NB4 (cell line): ENCODE measurements at regions not wholly inside any gene's neighbourhood (a gene's known extent, or its start where the extent isn't known, plus 50 kb on each side); places are given as distances from the start of the nearest gene placed in this dataset.

ENCODE experiments used
- POLR2A ChIP-seq: IDR thresholded peaks from 2 replicates; pipeline ENCODE4 v1.6.1; 2011; ENCODE audit warnings: mild to moderate bottlenecking; ENCODE audit not compliant: insufficient read length; ENCODE audit errors: extremely low read depth
- TF ChIP-seq, protein P1 (sequence below): IDR thresholded peaks from one replicate; pipeline ENCODE4 v1.5.1; 2012; ENCODE audit warnings: low read depth, low read length

DNA sequence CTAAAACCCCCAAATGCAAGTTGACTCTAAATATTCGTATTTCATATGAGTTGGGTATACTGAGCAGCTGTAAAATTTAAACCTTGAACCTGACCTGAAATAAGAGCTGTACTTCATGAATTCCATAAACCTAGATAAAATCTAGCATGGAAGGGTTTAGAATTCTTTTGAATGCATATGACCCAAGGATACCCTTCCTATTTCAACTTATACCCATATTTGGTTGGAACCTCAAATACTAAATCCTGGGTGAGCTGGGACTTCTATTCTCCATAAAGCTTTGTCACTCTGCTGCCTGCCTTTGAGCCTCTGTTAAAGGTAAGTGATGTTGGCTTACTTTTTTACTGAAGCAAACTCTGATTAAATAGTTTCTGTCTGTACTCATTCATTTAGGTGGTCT lies 994.6 kb downstream of the SUCLG1 start:
- TF ChIP-seq POLR2A, result no peak
- TF ChIP-seq, protein P1, sequence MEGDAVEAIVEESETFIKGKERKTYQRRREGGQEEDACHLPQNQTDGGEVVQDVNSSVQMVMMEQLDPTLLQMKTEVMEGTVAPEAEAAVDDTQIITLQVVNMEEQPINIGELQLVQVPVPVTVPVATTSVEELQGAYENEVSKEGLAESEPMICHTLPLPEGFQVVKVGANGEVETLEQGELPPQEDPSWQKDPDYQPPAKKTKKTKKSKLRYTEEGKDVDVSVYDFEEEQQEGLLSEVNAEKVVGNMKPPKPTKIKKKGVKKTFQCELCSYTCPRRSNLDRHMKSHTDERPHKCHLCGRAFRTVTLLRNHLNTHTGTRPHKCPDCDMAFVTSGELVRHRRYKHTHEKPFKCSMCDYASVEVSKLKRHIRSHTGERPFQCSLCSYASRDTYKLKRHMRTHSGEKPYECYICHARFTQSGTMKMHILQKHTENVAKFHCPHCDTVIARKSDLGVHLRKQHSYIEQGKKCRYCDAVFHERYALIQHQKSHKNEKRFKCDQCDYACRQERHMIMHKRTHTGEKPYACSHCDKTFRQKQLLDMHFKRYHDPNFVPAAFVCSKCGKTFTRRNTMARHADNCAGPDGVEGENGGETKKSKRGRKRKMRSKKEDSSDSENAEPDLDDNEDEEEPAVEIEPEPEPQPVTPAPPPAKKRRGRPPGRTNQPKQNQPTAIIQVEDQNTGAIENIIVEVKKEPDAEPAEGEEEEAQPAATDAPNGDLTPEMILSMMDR, result no peak
